GM03348 (cell line): ENCODE measurements at regions not wholly inside any gene's neighbourhood (a gene's known extent, or its start where the extent isn't known, plus 50 kb on each side); places are given as distances from the start of the nearest gene placed in this dataset.
"Not testable (repeated sequence)": the region's sequence is repeated elsewhere in the genome, so short reads cannot be mapped to it uniquely, and the experiment has no call there.

Experiments
- DNase-seq: peaks from one replicate; pipeline ENCODE4 v3.0.0; 2012; ENCODE audit warnings: low spot score

DNA sequence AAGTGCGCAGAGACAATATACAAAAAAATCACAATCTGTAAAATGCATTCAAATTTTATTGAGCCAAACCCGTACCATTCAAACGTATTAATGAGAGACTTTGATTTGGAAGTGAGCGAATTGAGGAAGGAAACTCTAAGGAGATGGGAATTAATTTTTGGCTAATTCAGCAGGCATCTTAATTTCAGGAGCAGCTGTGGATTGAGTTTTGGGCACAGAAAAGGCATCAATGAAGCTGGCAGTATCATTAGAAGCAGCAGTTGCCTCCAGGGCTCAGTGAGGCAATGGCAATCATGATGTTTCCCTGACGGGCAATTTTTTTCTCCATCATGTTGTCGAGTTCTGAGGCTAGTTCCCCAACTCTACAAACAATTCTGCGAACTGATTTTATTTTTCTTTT lies 2041.6 kb downstream of the NCAM2 start:
- no peak for DNase-seq

DNA sequence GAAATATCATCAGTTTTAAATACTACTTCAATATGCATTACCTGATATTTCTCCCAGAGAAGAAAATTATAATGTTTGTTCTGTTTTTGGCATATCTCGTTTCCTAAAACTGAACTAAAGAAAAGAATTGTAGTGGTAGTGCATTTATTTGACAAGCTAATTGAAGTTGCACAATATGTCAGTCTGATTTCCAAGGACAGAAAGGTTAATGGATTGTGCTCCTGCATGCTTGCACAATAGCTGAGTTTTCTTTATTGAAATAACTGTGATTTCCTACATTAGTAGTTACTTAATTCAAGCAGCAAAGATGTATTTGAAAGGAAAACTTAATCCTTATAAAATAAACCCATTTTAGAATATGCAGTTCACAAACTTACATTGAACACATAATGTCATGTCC lies 2047.7 kb downstream of the NCAM2 start:
- DNase-seq = no peak

DNA sequence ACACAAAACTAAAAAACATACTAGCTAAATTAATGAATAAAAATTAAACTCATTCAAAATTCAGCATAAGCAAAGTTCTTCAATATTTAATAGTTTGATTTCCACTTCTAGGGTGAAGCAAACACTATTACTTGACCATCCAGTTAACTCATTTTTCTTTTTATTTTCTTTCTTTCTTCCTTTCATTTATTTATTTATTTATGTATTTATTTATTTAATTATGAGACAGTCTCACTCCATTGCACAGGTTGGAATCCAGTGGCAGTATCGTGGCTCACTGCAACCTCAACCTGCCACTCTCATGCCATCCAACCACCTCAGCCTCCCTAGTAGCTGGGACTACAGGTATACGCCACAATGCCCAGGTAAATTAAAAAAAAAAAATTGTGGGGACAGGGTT lies 2069.5 kb downstream of the NCAM2 start:
- DNase-seq = no peak

DNA sequence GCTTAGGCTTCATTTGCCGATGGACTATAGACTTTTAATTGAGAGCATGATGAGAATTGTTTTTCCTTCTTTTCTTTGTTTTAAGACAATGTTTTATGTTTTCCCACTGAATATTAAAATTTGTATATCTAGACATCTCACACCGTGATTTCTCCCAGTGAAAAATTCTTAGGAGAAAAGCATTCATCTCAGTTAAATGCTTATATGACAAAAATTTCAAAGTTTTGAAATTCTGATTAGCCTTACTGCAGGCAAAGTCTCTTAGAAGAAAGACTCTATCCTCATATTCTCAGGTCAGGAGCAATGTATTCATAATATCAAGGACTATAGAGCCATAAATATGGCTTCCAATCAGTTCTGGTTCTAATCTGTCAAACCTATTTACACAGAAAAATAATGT lies 2085.0 kb downstream of the NCAM2 start:
- no peak for DNase-seq

DNA sequence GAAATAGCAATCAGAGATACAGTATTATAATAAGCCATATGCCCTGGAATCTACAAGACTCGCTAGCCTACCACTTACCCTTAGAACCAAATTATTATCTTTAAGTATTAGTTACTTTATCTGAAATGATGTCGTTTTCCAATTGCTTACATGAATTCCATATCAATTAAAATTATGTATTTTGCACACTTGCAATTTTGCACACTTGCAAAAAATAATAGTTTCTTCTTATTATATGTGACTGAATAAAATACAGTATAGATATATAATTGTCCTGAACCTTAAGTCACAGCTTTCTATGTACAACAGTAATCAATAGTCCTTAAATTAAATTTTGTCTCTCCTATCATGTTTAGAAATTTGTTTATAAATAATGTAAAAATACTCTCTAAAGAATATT lies 2095.1 kb downstream of the NCAM2 start:
- no peak for DNase-seq

DNA sequence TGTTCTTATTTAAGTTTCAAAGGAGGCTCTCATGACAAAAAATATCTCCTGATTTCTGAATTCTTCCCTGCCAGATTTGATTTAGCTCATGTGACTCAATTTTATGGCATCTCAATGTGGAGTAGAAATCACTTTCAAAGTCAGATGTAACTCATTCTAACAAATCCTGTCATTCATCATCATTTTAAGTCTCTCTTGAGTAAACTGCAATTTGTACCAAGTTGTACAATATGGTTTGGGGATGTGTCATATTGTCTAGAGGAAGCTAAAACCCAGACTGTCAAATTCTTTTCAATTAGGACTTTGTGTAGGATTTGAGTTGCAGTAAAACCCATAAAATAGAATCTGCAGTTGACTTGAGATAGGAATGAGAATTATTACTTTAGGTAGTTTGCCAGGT lies 2101.0 kb downstream of the NCAM2 start:
- DNase-seq = no peak

DNA sequence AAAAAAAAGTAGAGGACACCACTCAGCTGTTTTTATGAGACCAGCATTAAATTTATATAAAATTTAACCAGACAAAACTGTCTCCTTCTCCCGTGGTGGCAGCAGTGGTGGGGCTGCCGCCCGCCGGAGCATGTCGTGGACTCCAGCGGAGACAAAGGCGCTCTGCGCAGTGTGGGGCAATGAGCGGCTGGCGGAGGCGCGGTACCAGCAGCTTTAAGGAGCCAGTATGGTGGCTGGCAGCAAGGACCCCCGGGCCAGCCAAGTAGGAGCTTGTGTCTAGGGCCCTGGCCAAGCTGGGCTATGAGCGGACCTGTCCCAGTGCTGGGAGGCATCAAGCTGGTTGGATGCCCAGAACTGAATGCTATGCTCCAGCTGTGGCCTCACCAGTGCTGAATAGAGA lies 2102.9 kb downstream of the NCAM2 start:
- no peak for DNase-seq

DNA sequence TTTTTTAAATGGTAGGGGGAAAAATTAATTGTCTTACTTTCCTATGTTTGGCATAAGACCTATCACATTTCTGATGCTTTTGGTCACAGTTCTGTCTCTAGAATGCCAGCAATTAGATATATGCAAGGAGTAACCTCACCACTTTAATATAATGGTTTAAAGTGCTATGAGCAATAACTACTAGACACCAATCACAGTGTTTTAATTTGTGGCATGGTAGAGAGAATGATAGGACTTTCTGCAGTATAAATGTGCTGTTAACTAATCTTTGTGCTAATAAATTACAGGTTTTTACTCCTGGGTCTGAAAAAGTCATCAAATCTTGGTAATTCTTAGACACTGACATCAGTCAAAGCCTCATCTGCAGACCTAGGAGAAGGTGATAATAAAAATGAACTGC lies 2110.3 kb downstream of the NCAM2 start:
- DNase-seq = no peak

DNA sequence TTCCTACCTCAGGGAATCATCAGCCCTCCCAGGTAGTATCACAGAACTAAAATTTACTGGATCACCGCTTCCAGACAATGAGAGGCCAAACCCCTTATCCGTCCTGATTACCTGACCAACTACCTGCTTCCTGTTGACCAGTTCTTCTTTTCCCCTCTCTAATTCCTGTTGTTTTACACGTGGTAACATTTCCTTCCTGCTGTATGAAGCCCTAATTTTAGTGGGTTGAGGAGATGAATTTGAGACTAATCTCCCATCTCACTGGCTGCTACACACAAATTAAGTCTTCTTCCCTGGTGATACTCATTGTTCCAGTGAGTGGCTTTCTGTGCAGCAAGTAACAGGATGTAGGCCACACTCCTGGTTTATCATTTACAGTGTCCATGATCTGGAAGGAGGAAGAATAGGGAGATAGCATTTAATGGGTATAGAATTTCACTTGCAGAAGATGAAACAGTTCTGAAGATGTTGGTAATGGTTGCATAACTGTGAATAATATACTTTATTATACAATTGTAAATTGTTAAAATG lies 2112.9 kb downstream of the NCAM2 start:
- DNase-seq = no peak

DNA sequence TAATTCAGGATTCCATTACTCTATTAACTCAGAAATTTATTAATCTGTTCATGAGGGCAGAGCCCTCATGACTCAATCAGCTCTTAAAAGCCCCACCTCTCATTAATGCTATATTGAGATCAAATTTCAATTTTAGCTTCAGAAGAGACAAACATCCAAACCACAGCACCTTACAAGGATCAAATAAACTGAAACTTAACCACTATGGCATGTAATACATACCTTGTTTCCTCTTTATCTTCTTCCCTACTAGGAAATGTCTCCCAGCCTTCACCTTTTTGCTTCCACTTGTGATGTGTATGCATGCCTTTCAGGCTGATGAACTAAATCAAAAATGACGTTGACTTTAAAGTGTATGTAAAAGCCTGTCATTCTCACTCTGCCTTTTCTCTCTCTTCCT lies 2121.3 kb downstream of the NCAM2 start:
- DNase-seq = no peak

DNA sequence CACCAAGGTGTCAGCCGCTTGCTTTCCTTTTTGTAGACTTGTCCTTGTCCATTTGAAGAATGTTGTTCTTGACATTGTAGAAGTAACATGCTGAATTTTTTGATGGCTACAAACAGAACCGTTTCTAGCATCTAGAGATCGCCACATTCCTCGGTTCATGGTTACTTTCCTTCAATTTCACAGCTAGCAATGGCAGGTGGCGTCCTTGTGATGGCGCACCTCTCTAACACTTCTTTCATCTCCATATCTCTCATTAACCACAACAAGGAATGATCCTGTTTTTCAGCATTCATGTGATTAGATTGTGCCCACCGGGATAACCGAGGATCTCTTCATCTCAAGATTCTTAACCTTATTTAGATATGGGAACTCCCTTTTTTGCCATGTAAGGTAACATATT lies 2129.8 kb downstream of the NCAM2 start:
- no peak for DNase-seq

DNA sequence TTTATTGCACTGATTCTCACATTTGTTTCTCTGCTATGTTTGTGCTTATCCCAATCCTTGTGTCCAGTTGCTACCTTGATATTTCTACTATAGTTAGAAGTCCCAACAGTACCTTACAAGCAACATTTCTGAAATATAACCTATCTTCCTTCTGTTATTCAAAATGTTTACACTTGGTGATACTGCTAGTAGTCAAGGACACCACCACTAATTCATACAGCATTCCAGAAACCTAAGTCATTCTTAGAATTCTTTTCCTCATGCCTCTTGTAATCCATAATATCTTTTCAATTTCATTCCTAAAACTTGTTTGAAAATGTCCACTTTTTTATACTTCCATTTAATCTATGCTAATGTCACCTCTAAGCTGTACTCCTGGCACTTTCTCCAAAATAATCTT lies 2132.1 kb downstream of the NCAM2 start:
- no peak for DNase-seq

DNA sequence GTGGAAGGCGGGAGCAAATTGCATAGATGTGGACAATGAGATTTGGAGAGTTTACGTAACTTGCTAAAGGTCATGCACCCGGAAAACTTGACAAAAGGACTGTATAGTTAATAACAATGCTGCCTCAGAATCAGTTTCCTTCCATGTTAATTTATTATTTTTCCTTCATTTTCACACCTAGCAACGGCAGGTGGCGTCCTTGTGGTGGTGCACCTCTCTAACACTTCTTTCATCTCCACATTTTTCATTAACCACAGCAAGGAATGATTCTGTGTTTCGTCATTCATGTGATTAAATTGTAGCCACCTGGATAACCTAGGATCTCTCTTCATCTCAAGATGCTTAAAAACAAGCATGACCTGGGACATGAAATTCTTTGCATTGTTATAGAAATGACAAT lies 2133.0 kb downstream of the NCAM2 start:
- no peak for DNase-seq

DNA sequence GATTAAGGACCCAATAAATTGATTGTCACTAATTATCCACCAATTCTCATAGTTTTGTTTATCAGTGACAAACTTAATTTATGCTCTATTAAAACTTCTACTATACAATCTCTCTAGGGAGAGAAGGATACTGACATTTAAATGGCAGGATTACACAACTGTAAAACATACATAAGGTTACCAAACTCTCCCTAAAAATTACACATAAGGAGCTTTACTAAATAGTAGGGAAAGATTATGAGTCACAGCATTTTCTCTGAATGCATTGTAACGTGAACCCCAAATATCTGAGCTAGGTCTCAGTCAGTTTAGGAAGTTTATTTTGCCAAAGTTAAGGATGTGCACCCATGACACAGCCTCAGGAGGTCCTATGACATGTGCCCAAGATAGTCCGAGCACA lies 2140.6 kb downstream of the NCAM2 start:
- DNase-seq = no peak

DNA sequence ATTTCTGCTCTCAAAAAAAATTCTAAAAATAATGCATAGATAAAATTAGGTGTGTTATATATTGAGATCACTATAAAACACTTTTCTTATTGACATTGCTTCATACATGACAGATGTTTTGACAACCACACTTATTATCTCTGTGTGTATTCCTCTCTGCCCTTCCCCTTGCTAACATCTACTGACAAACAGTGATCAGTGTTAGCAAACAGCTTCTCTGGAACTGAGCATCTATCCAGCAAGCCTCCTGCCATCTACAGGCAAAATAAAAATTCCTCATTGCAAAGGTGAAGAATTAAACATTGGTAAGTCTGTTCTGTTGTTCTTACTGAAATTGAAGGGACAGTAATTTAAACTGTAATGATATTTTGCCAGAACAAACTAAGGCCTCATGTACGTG lies 2153.9 kb downstream of the NCAM2 start:
- DNase-seq = no peak

DNA sequence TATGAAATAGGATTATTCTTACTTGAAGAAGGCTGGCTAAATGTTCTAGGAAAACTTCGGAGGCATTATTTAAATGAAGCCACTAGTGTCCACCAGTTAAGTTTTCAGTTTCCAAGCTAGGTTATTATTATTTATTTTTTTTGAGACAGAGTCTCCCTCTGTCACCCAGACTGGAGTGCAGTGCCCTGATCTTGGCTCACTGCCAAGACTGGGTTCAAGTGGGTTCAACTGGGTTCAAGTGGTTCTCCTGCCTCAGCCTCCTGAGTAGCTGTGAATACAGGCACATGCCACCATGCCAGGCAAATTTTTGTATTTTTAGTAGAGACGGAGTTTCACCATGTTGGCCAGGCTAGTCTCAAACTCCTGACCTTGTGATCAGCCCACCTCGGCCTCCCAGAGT lies 2155.6 kb downstream of the NCAM2 start:
- DNase-seq = not testable (repeated sequence)

DNA sequence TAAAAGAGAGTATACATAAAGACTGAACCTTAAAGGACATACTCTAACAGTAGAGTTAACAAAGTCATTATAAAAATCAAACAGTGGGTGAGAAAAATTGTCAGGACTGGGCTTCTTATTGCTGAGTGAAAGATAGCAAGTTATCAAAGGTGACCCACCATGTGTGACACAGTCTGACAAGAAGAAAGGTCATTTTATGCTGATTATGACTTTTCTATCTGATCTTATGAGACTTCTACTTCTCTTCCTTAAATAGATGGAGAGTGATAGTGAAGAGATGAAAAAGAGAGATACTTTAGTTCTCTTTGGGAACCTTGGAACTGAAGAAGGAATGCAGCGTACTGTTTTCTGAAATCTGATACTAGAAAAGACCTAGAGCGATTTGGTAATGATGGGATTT lies 2157.1 kb downstream of the NCAM2 start:
- DNase-seq = no peak

DNA sequence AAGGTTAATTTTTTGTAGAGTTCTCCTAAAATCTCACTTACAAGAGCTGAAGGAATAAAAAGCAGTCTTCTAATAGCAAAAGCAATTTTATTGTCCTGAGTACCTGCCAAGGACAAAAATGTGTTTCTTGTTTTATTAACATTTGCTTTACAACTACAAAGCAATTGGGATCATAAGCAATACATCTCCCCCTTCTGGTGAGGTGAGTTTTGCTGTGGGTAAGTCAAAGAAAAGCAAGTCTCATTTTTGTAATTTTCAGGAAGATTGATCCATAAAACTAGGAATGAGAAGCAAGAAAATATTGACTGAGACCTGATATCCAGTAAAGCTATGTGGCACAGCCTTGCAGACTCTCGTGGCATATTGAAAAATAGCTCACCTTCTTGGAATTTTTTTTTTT lies 2162.7 kb downstream of the NCAM2 start:
- DNase-seq = no peak

DNA sequence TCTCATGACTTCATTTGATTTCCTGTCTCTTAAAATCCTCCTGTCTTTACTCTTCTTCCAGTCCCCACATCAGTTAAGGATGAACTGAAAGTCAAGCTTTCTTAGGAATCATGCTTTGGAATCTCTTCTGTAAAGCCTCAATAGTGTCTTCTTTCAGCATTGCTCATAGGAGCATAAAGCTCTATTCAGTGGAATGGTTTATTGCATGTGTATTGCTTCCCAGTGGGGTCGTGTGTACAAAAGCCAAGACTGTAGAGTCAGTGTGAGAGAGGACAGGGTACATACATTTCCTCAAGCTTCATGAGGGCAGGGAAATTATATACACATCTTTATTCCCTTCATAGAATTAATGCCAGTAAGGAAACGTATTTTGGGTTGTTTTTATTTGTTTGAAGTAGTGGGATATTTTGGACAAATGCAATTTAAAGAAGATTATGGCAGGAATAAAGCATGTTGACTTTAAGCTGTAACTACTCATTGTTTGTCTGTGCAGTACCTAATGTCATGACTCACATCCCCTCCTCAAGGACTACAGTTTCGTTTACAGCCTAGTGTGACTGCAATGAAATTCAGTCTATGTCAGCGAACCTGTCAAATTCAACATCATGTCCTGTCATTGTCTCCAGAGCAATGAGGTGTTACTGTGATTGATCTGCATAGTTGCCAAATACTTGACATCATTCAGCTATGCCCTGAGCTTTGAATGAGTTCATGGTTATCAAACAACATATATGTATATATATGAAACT lies 2164.2 kb downstream of the NCAM2 start:
- no peak for DNase-seq
